ENCODE measurements at regions not wholly inside any gene's neighbourhood (a gene's known extent, or its start where the extent isn't known, plus 50 kb on each side); places are given as distances from the start of the nearest gene placed in this dataset.

- no peaks in the 10 kb centered on the region for H4K20me1 ChIP-seq
- H3K9ac ChIP-seq = no peak overlapping the region
- H3K36me3 ChIP-seq = no peaks in the 10 kb centered on the region
- H3K27me3 ChIP-seq = no peaks in the 10 kb centered on the region
- peaks cover 4 to 23% (median 12%) of the 10 kb centered on the region in 11 experiments; a peak in 17 of 22 replicates for H3K9me3 ChIP-seq (replicated peaks in 1 of 11)
- no peak for TF ChIP-seq Cebpa-rat (IDR thresholded peaks at IDR 0.05)
- no peak overlapping the region for H3K4me3 ChIP-seq
- no peaks in the 10 kb centered on the region for H3K4me1 ChIP-seq
- H3K27ac ChIP-seq = no peak overlapping the region
- H3K4me2 ChIP-seq = no peak overlapping the region
These were observed 215.7 kb downstream of the HTR7 start for GRCh38 chr10:90642136-90642535.

GRCh38 chr10:90642650-90643049 lies 215.2 kb downstream of the HTR7 start:
- Histone ChIP-seq H3K4me3 (no peak overlapping the region), H4K20me1 (no peaks in the 10 kb centered on the region), H3K36me3 (no peaks in the 10 kb centered on the region), H3K27ac (no peak overlapping the region), H3K4me1 (no peaks in the 10 kb centered on the region), H3K9me3 (replicated peaks in 1 of 11) (peaks cover 4 to 19% (median 12%) of the 10 kb centered on the region in 11 experiments; a peak in 17 of 22 replicates), H3K27me3 (no peaks in the 10 kb centered on the region), H3K4me2 (no peak overlapping the region), H3K9ac (no peak overlapping the region)
- TF ChIP-seq Cebpa-rat (IDR thresholded peaks at IDR 0.05) = no peak

GRCh38 chr10:90644165-90644564 lies 213.7 kb downstream of the HTR7 start:
- TF ChIP-seq Cebpa-rat (IDR thresholded peaks at IDR 0.05) = no peak

GRCh38 chr10:90650858-90651257 lies 207.0 kb downstream of the HTR7 start:
- H3K9me3 ChIP-seq (replicated peaks in 1 of 11) = peaks cover 0 to 3% (median 0%) of the 10 kb centered on the region in 11 experiments; a peak in 2 of 22 replicates
- no peak overlapping the region for H3K9ac ChIP-seq
- TF ChIP-seq Cebpa-rat (IDR thresholded peaks at IDR 0.05) = no peak
- no peak overlapping the region for H3K4me2 ChIP-seq
- H3K4me3 ChIP-seq = no peak overlapping the region
- no peaks in the 10 kb centered on the region for H4K20me1 ChIP-seq
- H3K27ac ChIP-seq = no peak overlapping the region
- H3K36me3 ChIP-seq = no peaks in the 10 kb centered on the region
- H3K27me3 ChIP-seq = no peaks in the 10 kb centered on the region
- no peaks in the 10 kb centered on the region for H3K4me1 ChIP-seq

More at GRCh38 chr10:90644165-90644564, 213.7 kb downstream of the HTR7 start:
- peaks cover 0 to 5% (median 4%) of the 10 kb centered on the region in 11 experiments; a peak in 12 of 22 replicates for H3K9me3 ChIP-seq (replicated peaks in 1 of 11)
- no peak overlapping the region for H3K27ac ChIP-seq
- no peaks in the 10 kb centered on the region for H3K36me3 ChIP-seq
- H3K9ac ChIP-seq = no peak overlapping the region
- H3K27me3 ChIP-seq = no peaks in the 10 kb centered on the region
- H3K4me3 ChIP-seq = no peak overlapping the region
- H4K20me1 ChIP-seq = no peaks in the 10 kb centered on the region
- H3K4me2 ChIP-seq = no peak overlapping the region
- no peaks in the 10 kb centered on the region for H3K4me1 ChIP-seq

GRCh38 chr10:90652519-90652918 lies 205.3 kb downstream of the HTR7 start:
- Histone ChIP-seq H4K20me1 (no peaks in the 10 kb centered on the region), H3K27ac (no peak overlapping the region), H3K4me3 (no peak overlapping the region), H3K27me3 (no peaks in the 10 kb centered on the region), H3K4me2 (no peak overlapping the region), H3K9ac (no peak overlapping the region), H3K4me1 (no peaks in the 10 kb centered on the region), H3K9me3 (replicated peaks in 1 of 11) (peaks cover 0 to 10% (median 0%) of the 10 kb centered on the region in 11 experiments; a peak in 2 of 22 replicates), H3K36me3 (no peaks in the 10 kb centered on the region)
- no peak for TF ChIP-seq Cebpa-rat (IDR thresholded peaks at IDR 0.05)

GRCh38 chr10:90658791-90659190 lies 199.0 kb downstream of the HTR7 start:
- Histone ChIP-seq H3K27ac (no peak overlapping the region), H3K4me3 (no peak overlapping the region), H3K36me3 (no peaks in the 10 kb centered on the region), H3K9ac (no peak overlapping the region), H3K4me1 (no peaks in the 10 kb centered on the region), H3K27me3 (no peaks in the 10 kb centered on the region), H4K20me1 (no peaks in the 10 kb centered on the region), H3K4me2 (no peak overlapping the region), H3K9me3 (replicated peaks in 1 of 11) (peaks cover 0 to 20% (median 11%) of the 10 kb centered on the region in 11 experiments; a peak in 11 of 22 replicates)
- TF ChIP-seq Cebpa-rat (IDR thresholded peaks at IDR 0.05) = no peak

- Histone ChIP-seq H3K27ac (no peak overlapping the region), H3K27me3 (no peaks in the 10 kb centered on the region), H3K4me3 (no peak overlapping the region), H3K36me3 (no peaks in the 10 kb centered on the region), H3K4me1 (no peaks in the 10 kb centered on the region), H3K9me3 (replicated peaks in 1 of 11) (no peaks in the 10 kb centered on the region; a peak in 1 of 22 replicates), H3K4me2 (no peak overlapping the region), H4K20me1 (no peaks in the 10 kb centered on the region), H3K9ac (no peak overlapping the region)
- TF ChIP-seq Cebpa-rat (IDR thresholded peaks at IDR 0.05) = no peak
These were observed 191.8 kb downstream of the HTR7 start for GRCh38 chr10:90665905-90666662.

- Histone ChIP-seq H3K27me3 (no peaks in the 10 kb centered on the region), H4K20me1 (no peaks in the 10 kb centered on the region), H3K27ac (no peak overlapping the region), H3K9ac (no peak overlapping the region), H3K9me3 (replicated peaks in 1 of 11) (no peaks in the 10 kb centered on the region), H3K4me1 (no peaks in the 10 kb centered on the region), H3K36me3 (no peaks in the 10 kb centered on the region), H3K4me3 (no peak overlapping the region), H3K4me2 (no peak overlapping the region)
- no peak for TF ChIP-seq Cebpa-rat (IDR thresholded peaks at IDR 0.05)
These were observed 183.4 kb downstream of the HTR7 start for GRCh38 chr10:90674461-90674860.

GRCh38 chr10:90674928-90675327 lies 182.9 kb downstream of the HTR7 start:
- no peak for TF ChIP-seq Cebpa-rat (IDR thresholded peaks at IDR 0.05)
- no peaks in the 10 kb centered on the region for H3K4me1 ChIP-seq
- H3K9ac ChIP-seq = no peak overlapping the region
- no peak overlapping the region for H3K4me3 ChIP-seq
- no peaks in the 10 kb centered on the region for H3K27me3 ChIP-seq
- no peaks in the 10 kb centered on the region for H4K20me1 ChIP-seq
- no peaks in the 10 kb centered on the region for H3K36me3 ChIP-seq
- no peak overlapping the region for H3K27ac ChIP-seq
- H3K9me3 ChIP-seq (replicated peaks in 1 of 11) = no peaks in the 10 kb centered on the region
- no peak overlapping the region for H3K4me2 ChIP-seq

- Histone ChIP-seq H3K4me1 (no peaks in the 10 kb centered on the region), H3K27ac (no peak overlapping the region), H3K27me3 (no peaks in the 10 kb centered on the region), H3K36me3 (no peaks in the 10 kb centered on the region), H3K9ac (no peak overlapping the region), H3K4me2 (no peak overlapping the region), H3K9me3 (replicated peaks in 1 of 11) (no peaks in the 10 kb centered on the region), H3K4me3 (no peak overlapping the region), H4K20me1 (no peaks in the 10 kb centered on the region)
- no peak for TF ChIP-seq Cebpa-rat (IDR thresholded peaks at IDR 0.05)
These were observed 182.2 kb downstream of the HTR7 start for GRCh38 chr10:90675621-90676020.

All from BLaER1 treated with 17β-estradiol and CSF1 and Interleukin-3, amounts not matched to agents 10 nM and 100 nM (cell line).